Panc1 (cell line): ENCODE measurements at regions not wholly inside any gene's neighbourhood (a gene's known extent, or its start where the extent isn't known, plus 50 kb on each side); places are given as distances from the start of the nearest gene placed in this dataset.
"Not testable (repeated sequence)": the region's sequence is repeated elsewhere in the genome, so short reads cannot be mapped to it uniquely, and the experiment has no call there.

Experiments
- ATAC-seq: fragments of 200-7000 bp; cut with Tn5 transposase; 2 replicates; pipeline ENCODE4 v1.9.1; 2020; ENCODE audit warnings: mild to moderate bottlenecking, moderate library complexity
- BruUV-seq: library from RNA; stranded (reverse); fragments of 400-500 nt; replicated peaks from 2 replicates; lab custom pipeline; 2021; lab: Mats Ljungman, UMichigan
- CTCF ChIA-PET: fragments of 300-600 bp; sonication (Branson Sonifier 250); formaldehyde crosslinking; loops from one replicate; lab custom pipeline; 2022; ENCODE audit warnings: antibody characterized with exemption; lab: Charles Lee
- POLR2A ChIA-PET: fragments of 300-600 bp; sonication (Branson Sonifier 250); formaldehyde crosslinking; loops from one replicate; lab custom pipeline; 2022; ENCODE audit warnings: antibody characterized with exemption; lab: Charles Lee
- DNase-seq: peaks from one replicate; pipeline ENCODE4 v3.0.0-alpha.2; 2010; ENCODE audit warnings: low read depth, low spot score
- H3K27ac ChIP-seq: 2 replicates; pipeline ENCODE4 v1.5.1; 2011; ENCODE audit warnings: mild to moderate bottlenecking, low read length, inconsistent platforms
- H3K27me3 ChIP-seq: fragments of 200-500 bp; sonication (Bioruptor generic); 2 replicates; pipeline ENCODE4 v1.6.0; 2014; ENCODE audit warnings: low read length, inconsistent platforms; ENCODE audit not compliant: control insufficient read depth, insufficient read depth
- H3K36me3 ChIP-seq: fragments of 200-500 bp; sonication (Bioruptor generic); 2 replicates; pipeline ENCODE4 v1.5.1; 2014; ENCODE audit warnings: inconsistent platforms, mild to moderate bottlenecking, low read length, moderate library complexity; ENCODE audit not compliant: control insufficient read depth, insufficient read depth
- H3K4me1 ChIP-seq: 2 replicates; pipeline ENCODE4 v1.5.1; 2011; ENCODE audit warnings: inconsistent platforms, mild to moderate bottlenecking, low read length, moderate library complexity; ENCODE audit not compliant: control insufficient read depth, insufficient read depth
- H3K4me3 ChIP-seq, 2 experiments: 2 replicates each; pipeline ENCODE4 v1.5.1; 2011 to 2012; ENCODE audit warnings: low read depth in 2 of 2, low read length in 2 of 2, mild to moderate bottlenecking in 2 of 2, inconsistent platforms in 1 of 2, moderate library complexity in 1 of 2
- H3K9me3 ChIP-seq: fragments of 200-500 bp; sonication (Bioruptor generic); 2 replicates; pipeline ENCODE4 v1.5.1; 2014; ENCODE audit warnings: low read depth, mild to moderate bottlenecking, inconsistent platforms, low read length, moderate library complexity; ENCODE audit not compliant: control insufficient read depth, insufficient read depth
- CTCF ChIP-seq: fragments of 450-650 bp; IDR thresholded peaks from 2 replicates; pipeline ENCODE4 v1.5.1; 2017; ENCODE audit warnings: mild to moderate bottlenecking
- POLR2AphosphoS5 ChIP-seq: IDR thresholded peaks from 2 replicates; pipeline ENCODE4 v1.6.1; 2012; ENCODE audit warnings: mild to moderate bottlenecking, low read depth, low read length, moderate library complexity
- REST ChIP-seq, 2 experiments: IDR thresholded peaks; 2 replicates each; pipeline ENCODE4 v1.6.1; 2011 to 2012; ENCODE audit warnings: low read depth in 2 of 2, control low read depth in 1 of 2, low read length in 1 of 2, mild to moderate bottlenecking in 1 of 2, moderate library complexity in 1 of 2; ENCODE audit not compliant: insufficient read depth in 1 of 2
- SIN3A ChIP-seq: IDR thresholded peaks from 2 replicates; pipeline ENCODE4 v1.6.1; 2012; ENCODE audit warnings: low read depth, mild to moderate bottlenecking, low read length, moderate library complexity, borderline replicate concordance; ENCODE audit not compliant: insufficient read depth
- TCF7L2 ChIP-seq: IDR thresholded peaks from 2 replicates; pipeline ENCODE4 v1.6.1; 2011; ENCODE audit warnings: mild to moderate bottlenecking, low read depth, low read length, inconsistent platforms
- in situ Hi-C: cut with HindIII; loops from 2 replicates; pipeline ENCODE4 v1.10.0; 2016; ENCODE audit warnings: low sequenced_read_pairs, low pct_unique_long_range_greater_than_20kb
- intact Hi-C: fragments of 100-400 bp; cut with micrococcal nuclease; formaldehyde crosslinking; loops from one replicate; pipeline ENCODE4 v1.10.0; 2022; ENCODE audit not compliant: unreplicated experiment

GRCh38 chr2:53315149-53315548, 452.5 kb upstream of the CHAC2 start:
- ATAC-seq = no peak
- no peak overlapping the region for H3K4me3 ChIP-seq
- ChIA-PET POLR2A (no interaction called here), CTCF (no interaction called here)
- H3K27me3 ChIP-seq = no peaks in the 10 kb centered on the region
- TF ChIP-seq POLR2AphosphoS5 (no peak), SIN3A (no peak), REST (IDR thresholded peaks at IDR 0.05; ENCODE audit: insufficient read depth in 1 of 2, low read depth in 2 of 2, low read length in 1 of 2) (no peak), CTCF (no peak), TCF7L2 (no peak)
- H3K4me1 ChIP-seq = no peaks in the 10 kb centered on the region
- intact Hi-C loops = no loop called here
- H3K9me3 ChIP-seq = no peaks in the 10 kb centered on the region
- H3K36me3 ChIP-seq = no peaks in the 10 kb centered on the region
- no peak for DNase-seq
- in situ Hi-C loops = no loop called here
- BruUV-seq = no TSS peak
- H3K27ac ChIP-seq = no peak overlapping the region

- ChIA-PET CTCF (no interaction called here), POLR2A (no interaction called here)
- Histone ChIP-seq H3K9me3 (no peaks in the 10 kb centered on the region), H3K27me3 (no peaks in the 10 kb centered on the region), H3K4me1 (no peaks in the 10 kb centered on the region), H3K4me3 (no peak overlapping the region), H3K36me3 (no peaks in the 10 kb centered on the region), H3K27ac (no peak overlapping the region)
- in situ Hi-C loops (no loop called here), intact Hi-C loops (no loop called here)
- DNase-seq = no peak
- ATAC-seq = no peak
- no TSS peak for BruUV-seq
- TF ChIP-seq TCF7L2 = no peak
- no peak for TF ChIP-seq POLR2AphosphoS5
- no peak for TF ChIP-seq CTCF
Observed at GRCh38 chr2:53314718-53315117, 452.9 kb upstream of the CHAC2 start.

- ATAC-seq, H3K4me3 ChIP-seq, BruUV-seq, H3K4me1 ChIP-seq, intact Hi-C loops, H3K27me3 ChIP-seq, POLR2A ChIA-PET, H3K36me3 ChIP-seq, H3K27ac ChIP-seq, H3K9me3 ChIP-seq, CTCF ChIA-PET, DNase-seq, in situ Hi-C loops: not testable (repeated sequence)
Observed at GRCh38 chr2:53313644-53314043, 454.0 kb upstream of the CHAC2 start.
